Kidney epithelial cell (primary cell): ENCODE measurements at regions not wholly inside any gene's neighbourhood (a gene's known extent, or its start where the extent isn't known, plus 50 kb on each side); places are given as distances from the start of the nearest gene placed in this dataset.

Experiments used
- DNase-seq: peaks from one replicate; pipeline ENCODE4 v3.0.0-alpha.2; 2010; ENCODE audit warnings: low read depth
- H3K27me3 ChIP-seq: 2 replicates; pipeline ENCODE4 v1.6.0; 2011; ENCODE audit warnings: low read length; ENCODE audit not compliant: control insufficient read depth, insufficient read depth
- H3K36me3 ChIP-seq: 2 replicates; pipeline ENCODE4 v1.5.1; 2011; ENCODE audit warnings: low read length; ENCODE audit not compliant: control insufficient read depth, insufficient read depth
- H3K4me3 ChIP-seq: 2 replicates; pipeline ENCODE4 v1.5.1; 2011; ENCODE audit warnings: low read depth, mild to moderate bottlenecking, control low read depth, low read length
- TF ChIP-seq, protein P1 (sequence below): IDR thresholded peaks from 2 replicates; pipeline ENCODE4 v1.5.1; 2011; ENCODE audit warnings: mild to moderate bottlenecking, moderate library complexity, low read length, control low read depth, inconsistent platforms; ENCODE audit not compliant: insufficient read depth, poor library complexity, severe bottlenecking

DNA sequence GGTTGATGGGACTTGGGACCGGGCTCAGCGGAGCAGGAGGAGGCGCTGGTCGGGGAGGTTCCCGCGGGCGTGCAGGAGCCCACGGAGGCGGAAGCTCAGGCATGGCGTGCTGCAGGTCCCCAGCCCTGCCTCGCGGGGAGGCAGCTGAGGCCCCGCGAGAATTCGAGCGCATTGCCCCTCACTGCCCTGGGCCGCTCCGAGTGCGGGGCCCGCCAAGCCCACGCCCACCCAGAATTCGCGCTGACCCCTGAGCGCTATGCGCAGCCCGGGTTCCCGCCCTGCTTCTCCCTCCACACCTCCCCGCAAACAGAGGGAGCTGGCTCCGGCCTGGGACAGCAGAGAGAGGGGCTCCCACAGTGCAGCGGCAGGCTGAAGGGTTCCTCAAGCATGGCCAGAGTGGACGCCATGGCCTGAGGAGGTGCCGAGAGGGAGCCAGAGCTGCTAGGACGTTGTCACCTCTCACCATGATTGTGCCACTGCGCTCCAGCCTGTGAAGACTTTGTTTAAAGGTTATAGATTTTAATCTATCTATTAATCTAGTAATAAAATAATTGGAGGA, 357.2 kb upstream of the RGPD4 start:
- Histone ChIP-seq H3K36me3 (no peaks in the 10 kb centered on the region), H3K27me3 (no peaks in the 10 kb centered on the region), H3K4me3 (no peak overlapping the region)
- no peak for DNase-seq
- TF ChIP-seq, protein P1, sequence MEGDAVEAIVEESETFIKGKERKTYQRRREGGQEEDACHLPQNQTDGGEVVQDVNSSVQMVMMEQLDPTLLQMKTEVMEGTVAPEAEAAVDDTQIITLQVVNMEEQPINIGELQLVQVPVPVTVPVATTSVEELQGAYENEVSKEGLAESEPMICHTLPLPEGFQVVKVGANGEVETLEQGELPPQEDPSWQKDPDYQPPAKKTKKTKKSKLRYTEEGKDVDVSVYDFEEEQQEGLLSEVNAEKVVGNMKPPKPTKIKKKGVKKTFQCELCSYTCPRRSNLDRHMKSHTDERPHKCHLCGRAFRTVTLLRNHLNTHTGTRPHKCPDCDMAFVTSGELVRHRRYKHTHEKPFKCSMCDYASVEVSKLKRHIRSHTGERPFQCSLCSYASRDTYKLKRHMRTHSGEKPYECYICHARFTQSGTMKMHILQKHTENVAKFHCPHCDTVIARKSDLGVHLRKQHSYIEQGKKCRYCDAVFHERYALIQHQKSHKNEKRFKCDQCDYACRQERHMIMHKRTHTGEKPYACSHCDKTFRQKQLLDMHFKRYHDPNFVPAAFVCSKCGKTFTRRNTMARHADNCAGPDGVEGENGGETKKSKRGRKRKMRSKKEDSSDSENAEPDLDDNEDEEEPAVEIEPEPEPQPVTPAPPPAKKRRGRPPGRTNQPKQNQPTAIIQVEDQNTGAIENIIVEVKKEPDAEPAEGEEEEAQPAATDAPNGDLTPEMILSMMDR = no peak

DNA sequence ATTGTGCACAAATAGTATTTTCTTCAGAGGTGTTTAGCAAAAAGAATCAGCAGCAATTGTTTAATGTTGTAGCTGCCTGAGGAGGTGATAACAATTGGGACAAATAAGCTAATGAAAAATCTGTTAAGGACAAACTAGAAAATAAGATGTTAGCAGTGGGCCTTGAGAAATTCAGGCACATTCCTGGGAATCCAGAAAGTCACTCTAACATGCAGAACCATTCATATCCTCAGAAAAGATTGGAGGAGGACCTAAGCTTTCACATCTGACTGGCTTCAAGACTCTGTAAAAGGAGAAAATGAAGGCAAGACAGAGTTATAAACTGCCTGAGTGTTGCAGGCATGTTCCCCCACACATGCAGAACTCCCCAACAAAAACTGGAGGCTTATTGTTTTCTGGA, 353.5 kb upstream of the RGPD4 start:
- no peak overlapping the region for H3K4me3 ChIP-seq
- peak; percentile 18 for DNase-seq
- H3K27me3 ChIP-seq = no peaks in the 10 kb centered on the region
- TF ChIP-seq, protein P1 = no peak
- no peaks in the 10 kb centered on the region for H3K36me3 ChIP-seq

DNA sequence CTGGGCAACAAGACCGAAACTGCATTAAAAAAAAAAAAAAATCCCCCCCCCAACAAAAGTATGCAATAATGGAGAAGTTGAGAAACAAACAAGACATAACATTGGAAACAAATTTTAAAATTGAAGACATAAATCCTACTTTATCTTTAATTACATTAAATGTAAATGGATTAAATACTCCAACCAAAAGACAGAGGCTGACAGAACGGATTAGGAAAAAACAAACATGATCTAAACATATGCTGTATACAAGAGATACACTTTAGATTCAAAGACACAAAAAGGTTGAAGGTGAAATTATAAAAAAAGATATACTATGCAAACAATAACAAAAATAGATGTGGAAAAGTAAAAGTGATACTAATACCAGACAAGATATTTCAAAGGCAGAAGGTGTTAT, 350.8 kb upstream of the RGPD4 start:
- no peaks in the 10 kb centered on the region for H3K36me3 ChIP-seq
- TF ChIP-seq, protein P1 = no peak
- no peak overlapping the region for H3K4me3 ChIP-seq
- H3K27me3 ChIP-seq = no peaks in the 10 kb centered on the region
- DNase-seq = no peak

DNA sequence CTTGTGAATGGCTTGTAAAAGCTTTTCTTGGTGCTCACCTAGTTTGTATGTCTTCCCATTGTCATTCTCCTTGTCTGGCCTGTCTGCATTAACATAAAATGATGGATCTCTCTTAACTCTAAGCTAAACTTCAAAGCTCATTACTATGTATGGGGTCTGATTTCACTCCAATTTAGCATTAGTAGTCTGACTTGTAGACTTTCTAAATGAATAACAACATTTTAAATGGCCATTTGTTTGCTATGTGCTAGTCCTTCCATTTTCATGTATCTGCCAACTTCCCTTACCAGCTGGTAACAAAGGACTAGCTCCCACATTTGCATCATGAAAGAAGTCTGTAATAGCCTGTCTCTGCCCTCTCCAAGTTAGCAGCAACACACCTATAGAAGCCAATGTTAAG, 324.2 kb upstream of the RGPD4 start:
- H3K36me3 ChIP-seq = no peaks in the 10 kb centered on the region
- H3K4me3 ChIP-seq = no peak overlapping the region
- no peaks in the 10 kb centered on the region for H3K27me3 ChIP-seq
- no peak for DNase-seq
- TF ChIP-seq, protein P1 = no peak

DNA sequence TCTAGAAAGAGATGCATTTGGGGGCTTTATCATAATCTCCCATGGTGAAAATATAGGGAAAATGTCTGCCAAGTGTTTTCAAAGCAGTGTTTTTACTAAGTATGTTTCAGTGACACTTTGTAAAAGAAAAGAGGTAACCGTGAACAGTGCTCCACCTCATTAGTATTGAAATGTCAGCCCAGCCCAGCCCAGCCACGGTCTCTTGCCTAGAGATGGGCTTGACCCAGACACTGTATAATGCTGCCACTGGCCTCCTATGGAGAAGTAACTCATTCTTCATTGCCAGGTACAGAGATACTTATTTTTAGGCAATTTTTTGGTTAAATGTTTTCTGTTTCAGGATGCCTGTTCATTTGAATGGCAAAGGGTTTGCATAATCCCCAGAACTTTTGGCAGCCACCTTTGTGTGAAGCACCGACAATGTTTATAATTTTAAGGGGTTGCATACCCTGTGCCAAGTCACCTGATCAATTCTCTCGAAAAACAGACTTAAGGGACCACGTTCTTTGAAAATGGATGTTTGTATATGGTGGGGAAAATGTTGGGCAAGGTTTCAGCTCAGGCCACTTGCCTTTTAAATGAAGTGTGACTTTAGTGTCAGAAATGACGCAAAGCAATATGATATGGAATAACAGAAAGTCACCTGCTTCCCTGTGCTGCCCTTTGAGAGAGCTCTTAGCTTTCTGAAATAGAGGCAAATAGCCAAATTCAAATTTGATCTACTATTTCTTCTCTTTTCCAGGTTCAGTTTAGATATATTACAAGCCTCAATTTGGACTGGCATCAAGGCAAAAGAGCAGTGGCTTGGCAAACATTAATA, 314.5 kb upstream of the RGPD4 start:
- DNase-seq = no peak
- Histone ChIP-seq H3K4me3 (no peak overlapping the region), H3K36me3 (no peaks in the 10 kb centered on the region), H3K27me3 (no peaks in the 10 kb centered on the region)
- TF ChIP-seq, protein P1 = no peak
